Activated T-cell treated with anti-CD3 and anti-CD28 coated beads for 24 hours (primary cell): ENCODE measurements at regions not wholly inside any gene's neighbourhood (a gene's known extent, or its start where the extent isn't known, plus 50 kb on each side); places are given as distances from the start of the nearest gene placed in this dataset.
"Not testable (repeated sequence)": the region's sequence is repeated elsewhere in the genome, so short reads cannot be mapped to it uniquely, and the experiment has no call there.

ENCODE experiments used
- DNase-seq: peaks from one replicate; pipeline ENCODE4 v3.0.0-alpha.2; 2020; ENCODE audit warnings: low read depth

GRCh38 chr3:33956776-33957175 lies 158.3 kb downstream of the PDCD6IP start:
- DNase-seq: no peak

GRCh38 chr3:33957176-33957575 lies 158.7 kb downstream of the PDCD6IP start:
- DNase-seq: no peak

DNA sequence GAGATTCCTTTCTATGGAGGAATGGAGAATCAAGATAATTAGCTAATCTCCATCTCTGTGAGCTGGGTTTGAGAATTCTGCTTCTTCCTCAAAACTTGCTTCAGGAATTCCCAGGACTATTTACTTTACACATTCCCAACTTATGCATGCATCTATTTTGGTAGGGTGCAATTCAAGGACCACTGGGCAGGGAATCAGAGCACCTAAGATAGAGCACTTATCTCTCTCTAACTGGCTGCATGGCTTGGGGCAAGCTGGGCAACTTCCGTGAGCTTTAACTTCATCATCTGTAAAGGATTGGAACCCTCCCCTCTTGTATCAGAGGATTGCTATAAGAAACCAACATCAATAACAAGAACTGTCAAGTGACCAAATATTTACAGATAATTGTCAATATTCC lies 160.2 kb downstream of the PDCD6IP start:
- no peak for DNase-seq

GRCh38 chr3:33962396-33962795 lies 164.0 kb downstream of the PDCD6IP start:
- no peak for DNase-seq

- not testable (repeated sequence) for DNase-seq
Observed at GRCh38 chr3:33970180-33970579, 171.8 kb downstream of the PDCD6IP start.

DNA sequence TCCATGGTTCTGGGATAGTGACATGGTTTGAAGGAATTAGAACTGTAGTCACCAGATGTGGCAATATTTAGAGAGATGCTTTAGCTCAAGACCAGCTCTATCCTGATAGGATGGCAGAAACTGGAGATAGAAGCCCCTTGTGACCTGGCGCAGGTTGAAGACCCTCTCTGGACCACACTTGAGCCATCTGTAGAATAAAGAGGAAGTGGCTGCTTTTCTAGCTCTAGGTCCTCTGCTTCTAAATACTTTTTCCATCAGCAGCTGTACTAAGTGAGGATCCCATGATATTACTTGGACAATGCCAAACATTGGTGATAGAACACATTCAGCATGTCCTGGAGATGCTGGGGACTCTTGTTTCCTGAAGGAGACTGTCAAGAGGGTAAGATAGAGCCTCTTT lies 172.6 kb downstream of the PDCD6IP start:
- no peak for DNase-seq

GRCh38 chr3:33975463-33975862 lies 177.0 kb downstream of the PDCD6IP start:
- no peak for DNase-seq

GRCh38 chr3:33977227-33977626 lies 178.8 kb downstream of the PDCD6IP start:
- DNase-seq: no peak

DNA sequence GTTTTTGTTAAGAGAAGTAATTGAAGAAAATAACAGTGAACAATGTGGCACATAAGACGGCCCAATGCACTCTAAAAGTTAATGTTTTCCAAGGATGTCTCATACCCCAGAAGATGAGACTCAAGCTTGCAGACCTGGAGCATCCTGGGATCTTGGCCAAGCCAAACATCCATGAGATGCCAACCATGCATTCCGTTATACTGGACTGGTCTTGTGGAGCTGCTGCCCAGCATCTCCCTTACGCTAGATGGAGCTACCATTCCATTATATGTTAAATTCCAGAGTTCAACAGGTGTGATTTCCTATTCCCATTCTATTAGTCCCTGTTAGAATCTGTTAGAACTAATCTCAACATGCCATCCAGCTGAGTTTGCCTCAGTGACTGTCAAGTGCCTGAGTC lies 181.8 kb downstream of the PDCD6IP start:
- no peak for DNase-seq

GRCh38 chr3:33982269-33982798 lies 183.9 kb downstream of the PDCD6IP start:
- no peak for DNase-seq

DNA sequence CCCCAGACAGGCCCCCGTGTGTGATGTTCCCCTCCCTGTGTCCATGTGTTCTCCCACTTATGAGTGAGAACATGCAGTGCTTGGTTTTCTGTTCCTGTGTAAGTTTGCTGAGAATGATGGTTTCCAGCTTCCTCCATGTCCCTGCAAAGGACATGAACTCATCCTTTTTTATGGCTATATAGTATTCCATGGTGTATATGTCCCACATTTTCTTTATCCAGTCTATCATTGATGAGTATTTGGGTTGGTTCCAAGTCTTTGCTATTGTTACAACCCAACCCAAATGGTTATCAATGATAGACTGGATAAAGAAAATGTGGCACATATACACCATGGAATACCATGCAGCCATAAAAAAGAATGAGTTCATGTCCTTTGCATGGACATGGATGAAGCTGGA lies 184.5 kb downstream of the PDCD6IP start:
- not testable (repeated sequence) for DNase-seq

- DNase-seq: no peak
Observed at GRCh38 chr3:33989229-33989628, 190.8 kb downstream of the PDCD6IP start.

DNA sequence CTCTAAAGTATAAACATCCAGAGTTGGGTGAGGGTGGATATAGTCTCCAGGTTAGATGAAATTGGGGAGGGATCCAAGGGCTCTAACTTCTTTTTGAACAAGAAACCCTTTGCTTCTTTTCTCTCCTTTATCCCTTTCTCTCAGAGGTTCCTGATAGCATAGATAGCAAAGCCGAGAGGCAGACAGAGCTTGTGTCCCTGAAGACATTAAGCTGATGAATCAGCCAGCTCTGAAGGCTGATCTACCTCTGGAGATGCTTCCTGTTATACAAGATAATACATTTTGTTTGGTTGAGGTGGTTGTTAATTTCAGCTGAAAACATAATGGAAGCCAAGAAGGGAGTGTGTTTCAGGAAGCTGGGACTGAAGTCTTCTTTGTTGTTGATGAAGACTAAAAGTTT lies 193.2 kb downstream of the PDCD6IP start:
- DNase-seq: no peak

GRCh38 chr3:33993631-33994030 lies 195.2 kb downstream of the PDCD6IP start:
- DNase-seq: no peak

GRCh38 chr3:33994568-33994967 lies 196.1 kb downstream of the PDCD6IP start:
- DNase-seq: no peak

DNA sequence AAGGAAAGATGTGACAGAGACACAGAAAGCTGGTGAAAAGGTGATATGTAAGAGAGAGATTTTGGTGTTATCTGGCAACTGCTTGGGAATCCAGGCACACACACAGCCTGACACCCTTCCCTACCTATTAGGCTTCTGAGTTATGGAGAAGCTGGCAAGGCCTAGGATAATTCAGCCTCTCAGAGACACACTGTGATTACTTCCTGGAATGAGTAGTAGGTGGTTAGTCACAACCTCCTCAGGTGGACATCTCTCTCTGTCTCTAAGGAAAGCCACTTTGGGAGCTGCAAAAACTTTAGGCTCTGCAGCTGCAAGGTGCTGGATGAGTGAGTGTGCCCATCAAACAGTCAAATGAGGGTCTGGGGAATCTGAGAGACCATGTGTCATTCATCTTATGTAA lies 201.9 kb downstream of the PDCD6IP start:
- no peak for DNase-seq

GRCh38 chr3:34001022-34001421 lies 202.6 kb downstream of the PDCD6IP start:
- DNase-seq: no peak

GRCh38 chr3:34001990-34002389 lies 203.6 kb downstream of the PDCD6IP start:
- DNase-seq: no peak

- DNase-seq: no peak
Observed at GRCh38 chr3:34002569-34003100, 204.2 kb downstream of the PDCD6IP start.

GRCh38 chr3:34005886-34006285 lies 207.5 kb downstream of the PDCD6IP start:
- DNase-seq: no peak

- DNase-seq: no peak
Observed at GRCh38 chr3:34008191-34008590, 209.8 kb downstream of the PDCD6IP start.

DNA sequence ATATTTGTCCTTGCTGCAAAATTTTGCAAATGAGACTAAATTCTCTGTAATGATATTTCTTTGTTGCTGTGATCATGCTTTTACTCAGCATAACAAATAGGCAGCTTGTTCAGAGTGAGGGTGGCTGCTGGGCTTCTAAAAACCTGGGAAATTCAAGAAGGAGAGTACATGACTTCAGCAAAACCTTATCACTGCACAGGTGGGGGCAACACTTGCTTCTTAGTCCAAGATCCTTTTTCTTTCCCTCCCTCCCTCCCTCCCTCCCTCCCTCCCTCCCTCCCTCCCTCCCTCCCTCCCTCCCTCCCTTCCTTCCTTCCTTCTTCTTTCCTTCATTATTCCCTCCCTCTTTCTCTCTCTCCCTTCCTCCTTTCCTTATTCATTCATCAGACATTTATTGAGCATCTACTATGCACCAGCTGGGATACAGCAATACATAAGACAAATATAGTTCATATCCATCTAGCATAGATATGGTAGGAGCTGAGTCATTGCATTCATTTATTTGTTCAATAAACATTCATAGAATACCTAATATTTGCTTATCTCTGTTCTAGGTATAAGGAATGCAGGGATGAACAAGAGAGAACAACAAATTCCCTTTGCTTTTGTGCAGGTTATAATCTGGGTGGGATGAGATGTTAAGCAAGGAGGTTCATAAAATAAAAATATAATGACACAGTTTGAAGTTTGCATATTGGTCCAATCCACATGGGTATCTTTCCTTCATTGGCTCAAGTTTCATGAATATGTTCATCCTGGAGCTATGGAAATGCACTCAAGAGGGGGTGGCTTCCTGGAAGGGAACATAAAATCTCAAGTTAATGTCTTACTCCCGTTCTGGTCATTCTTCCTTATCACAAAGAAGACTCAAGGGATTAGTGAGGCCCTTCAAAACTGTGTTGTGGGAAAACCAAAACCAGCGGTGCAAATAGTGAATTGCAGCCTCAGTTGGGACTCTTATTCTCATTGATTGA lies 210.7 kb downstream of the PDCD6IP start:
- DNase-seq: no peak
